ENCODE measurements at regions not wholly inside any gene's neighbourhood (a gene's known extent, or its start where the extent isn't known, plus 50 kb on each side); places are given as distances from the start of the nearest gene placed in this dataset.

GRCh38 chr1:232369451-232370296 lies 260.3 kb downstream of the SIPA1L2 start:
- CTCF ChIA-PET (ENCODE audit: low intra/inter-chr PET ratio), result no interaction called here
- FAIRE-seq (no peak), ATAC-seq (no peak), DNase-seq (ENCODE audit: extremely low read depth in 1 of 4, low spot score in 3 of 4) (no peak)
- H3K4me2 ChIP-seq (ENCODE audit: insufficient read depth, low read length), result no peak overlapping the region
- no peaks in the 10 kb centered on the region; the same call in 1 of the 2 replicates for H4K20me1 ChIP-seq (replicated peaks; ENCODE audit: control insufficient read depth, insufficient read depth, low read length)
- no peaks in the 10 kb centered on the region for H3K4me1 ChIP-seq (replicated peaks in 1 of 2; ENCODE audit: control insufficient read depth in 2 of 2, insufficient read depth in 2 of 2, low read length in 2 of 2)
- no peak overlapping the region for H3K9ac ChIP-seq (ENCODE audit: insufficient read depth in 1 of 2, low read depth in 2 of 2, low read length in 2 of 2)
- no peak overlapping the region for H3K27ac ChIP-seq (ENCODE audit: extremely low read depth, low read depth, low read length)
- 2% methylated on average over 11 of the region's 11 CpGs for WGBS (ENCODE audit: insufficient coverage, low coverage, missing lambda C conversion rate)
- in situ Hi-C loops (cut with MboI), result no loop called here
- H3K27me3 ChIP-seq (ENCODE audit: control insufficient read depth in 2 of 2, insufficient read depth in 2 of 2, low read length in 2 of 2), result peaks cover 0 to 10% of the 10 kb centered on the region in 2 experiments; a peak in 1 of 5 replicates
- H3K79me2 ChIP-seq (ENCODE audit: control insufficient read depth, insufficient read depth, low read length), result no peaks in the 10 kb centered on the region
- no peak overlapping the region for H3K4me3 ChIP-seq
- intact Hi-C loops (cut with micrococcal nuclease), result no loop called here
- no peak overlapping the region for H2AFZ ChIP-seq (ENCODE audit: low read depth, low read length)
- POLR2A ChIA-PET, result no interaction called here
- no TSS peak for BruUV-seq (replicated peaks)
- no peaks in the 10 kb centered on the region for H3K9me3 ChIP-seq (replicated peaks; ENCODE audit: control insufficient read depth, insufficient read depth, low read depth, low read length)
- H3K9me1 ChIP-seq (ENCODE audit: control insufficient read depth, insufficient read depth, low read length), result peaks cover 4% of the 10 kb centered on the region
- H3K36me3 ChIP-seq (ENCODE audit: control insufficient read depth, insufficient read depth, low read length), result no peaks in the 10 kb centered on the region
- TF ChIP-seq TCF15 (CRISPR knock-in tag; IDR thresholded peaks at IDR 0.05), result no peak
- TF ChIP-seq MIER1 (IDR thresholded peaks at IDR 0.05; ENCODE audit: low read depth), result no peak
- TF ChIP-seq HDAC1 (IDR thresholded peaks at IDR 0.05), result no peak
- no peak for TF ChIP-seq E2F6 (IDR thresholded peaks at IDR 0.05; ENCODE audit: borderline replicate concordance in 1 of 2, extremely low read depth in 1 of 2, insufficient read depth in 1 of 2, insufficient read length in 1 of 2, low read depth in 1 of 2, low read length in 1 of 2, poor library complexity in 1 of 2, severe bottlenecking in 1 of 2)
- TF ChIP-seq ZNF785 (CRISPR knock-in tag; IDR thresholded peaks at IDR 0.05), result no peak
- TF ChIP-seq USF1 (CRISPR knock-in tag; IDR thresholded peaks at IDR 0.05), result no peak
- TF ChIP-seq CGGBP1 (CRISPR knock-in tag; IDR thresholded peaks at IDR 0.05), result no peak
- TF ChIP-seq CBX3 (IDR thresholded peaks at IDR 0.05; ENCODE audit: borderline replicate concordance in 1 of 2, low read length in 2 of 2), result no peak
- TF ChIP-seq LARP7 (IDR thresholded peaks at IDR 0.05), result no peak
- no peak for TF ChIP-seq RREB1 (CRISPR knock-in tag; IDR thresholded peaks at IDR 0.05)
- TF ChIP-seq CEBPG (CRISPR knock-in tag; IDR thresholded peaks at IDR 0.05), result no peak
- TF ChIP-seq CEBPG (tag; conservative IDR thresholded peaks at IDR 0.05 in 1 of 2, IDR thresholded peaks at IDR 0.05 in 1 of 2), result no peak
- TF ChIP-seq TBL1XR1 (IDR thresholded peaks at IDR 0.05; ENCODE audit: low read length in 2 of 2), result no peak

Data from K562 (cell line).